ENCODE measurements at regions not wholly inside any gene's neighbourhood (a gene's known extent, or its start where the extent isn't known, plus 50 kb on each side); places are given as distances from the start of the nearest gene placed in this dataset.

DNA sequence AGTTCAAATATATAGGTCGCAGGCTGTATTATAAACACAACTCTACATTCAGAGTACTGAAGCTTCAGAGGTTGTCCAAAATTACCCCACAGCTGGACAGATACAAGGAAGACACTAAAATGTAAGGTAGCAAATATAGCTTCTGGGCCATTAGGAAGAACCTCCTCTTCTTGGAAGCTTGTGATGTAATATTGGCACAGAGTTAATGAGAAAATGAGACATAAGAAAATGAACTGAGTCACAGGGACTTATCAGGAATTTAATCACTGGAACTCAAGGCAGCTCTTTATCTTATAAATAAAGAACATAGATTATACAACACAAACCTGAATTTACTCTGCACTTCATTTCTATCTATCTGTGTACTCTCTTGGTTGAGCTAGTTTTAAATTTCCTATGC lies 344.7 kb downstream of the PCDH10 start:
- DNase-seq (ENCODE audit: low read depth in 3 of 3, low spot score in 2 of 3), result no peak

DNA sequence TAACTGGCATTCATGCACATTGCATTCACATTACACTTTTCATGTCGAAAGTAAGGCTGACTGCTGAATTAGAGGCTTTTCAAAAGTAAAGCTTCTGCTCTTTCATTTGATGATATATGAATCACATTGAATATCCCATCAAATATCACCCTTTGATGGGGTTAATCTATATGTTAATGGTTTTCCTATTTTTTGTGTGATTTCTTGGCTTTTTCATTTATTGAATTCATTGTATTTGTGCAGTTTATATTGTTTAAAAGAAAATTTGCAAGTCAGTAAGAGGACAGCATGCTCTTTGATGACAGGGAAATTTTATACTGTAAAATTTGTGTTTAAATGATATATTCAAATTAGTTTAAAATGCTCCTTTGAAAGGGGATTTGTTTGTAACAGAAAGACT lies 344.1 kb downstream of the PCDH10 start:
- no peak for DNase-seq (ENCODE audit: low read depth in 3 of 3, low spot score in 2 of 3)

DNA sequence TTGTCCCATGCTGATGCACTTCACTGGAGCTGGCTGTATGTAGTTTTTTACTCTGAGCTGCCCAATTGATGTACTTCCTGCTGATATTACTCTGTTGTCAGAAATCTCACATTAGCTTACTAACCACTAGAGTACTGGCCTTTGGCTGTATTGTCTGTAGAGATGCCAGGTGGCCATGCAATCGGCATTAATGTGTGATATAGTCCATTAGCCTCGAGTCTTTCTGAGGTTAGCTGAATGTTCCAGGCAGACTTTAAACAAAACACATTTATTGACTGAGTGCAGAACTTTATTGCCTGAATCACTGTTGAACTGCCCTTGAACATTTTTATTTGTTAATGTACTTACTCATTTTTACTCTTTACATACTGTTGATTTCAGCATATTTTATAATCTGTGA lies 335.2 kb downstream of the PCDH10 start:
- no peak for DNase-seq (ENCODE audit: low read depth in 3 of 3, low spot score in 2 of 3)

DNA sequence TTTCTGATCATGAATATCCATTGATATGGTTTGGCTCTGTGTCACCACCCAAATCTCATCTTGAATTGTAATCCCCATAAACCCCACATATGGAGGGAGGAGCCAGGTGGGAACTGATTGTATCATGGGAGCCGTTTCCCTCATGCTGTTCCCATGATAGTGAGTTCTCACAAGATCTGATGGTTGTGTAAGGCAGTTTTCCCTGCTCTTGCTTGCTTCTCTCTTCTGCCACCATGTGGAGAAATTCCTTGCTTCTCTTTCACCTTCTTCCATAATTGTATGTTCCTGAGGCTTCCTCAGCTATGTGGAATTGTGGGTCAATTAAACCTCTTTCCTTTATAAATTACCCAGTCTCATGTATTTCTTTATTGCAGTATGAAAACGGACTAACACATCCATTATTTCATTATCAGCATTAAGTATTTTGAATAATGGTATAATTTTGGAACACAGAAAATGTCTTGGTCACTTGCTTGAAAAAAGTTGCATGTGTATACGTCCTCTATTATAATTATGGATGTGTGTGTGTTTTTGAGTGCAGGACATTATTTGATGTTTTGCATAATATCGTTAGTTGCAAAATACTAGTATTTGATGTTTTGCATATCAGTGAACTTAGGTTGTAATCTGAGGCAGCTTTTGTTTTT lies 334.6 kb downstream of the PCDH10 start:
- no peak for DNase-seq (ENCODE audit: low read depth in 3 of 3, low spot score in 2 of 3)

DNA sequence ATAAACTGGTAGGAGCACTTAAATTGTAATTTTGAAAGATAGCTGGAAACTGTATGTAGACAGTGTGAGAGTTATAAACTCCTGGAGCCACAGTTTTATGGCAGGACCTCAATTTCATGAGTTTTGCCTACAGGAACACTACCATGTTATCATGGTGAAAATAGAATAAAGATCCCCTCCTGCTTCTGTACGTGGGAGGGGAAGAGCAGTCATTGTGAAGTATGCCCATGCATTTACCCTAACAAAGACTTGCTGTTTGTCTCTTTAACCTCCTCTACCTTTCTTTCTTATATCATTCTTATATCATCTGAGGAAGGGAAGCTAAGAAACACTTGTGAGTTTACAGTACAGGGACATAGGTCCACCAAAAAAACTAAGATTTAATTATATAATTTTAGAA lies 327.0 kb downstream of the PCDH10 start:
- no peak for DNase-seq (ENCODE audit: low read depth in 3 of 3, low spot score in 2 of 3)

DNA sequence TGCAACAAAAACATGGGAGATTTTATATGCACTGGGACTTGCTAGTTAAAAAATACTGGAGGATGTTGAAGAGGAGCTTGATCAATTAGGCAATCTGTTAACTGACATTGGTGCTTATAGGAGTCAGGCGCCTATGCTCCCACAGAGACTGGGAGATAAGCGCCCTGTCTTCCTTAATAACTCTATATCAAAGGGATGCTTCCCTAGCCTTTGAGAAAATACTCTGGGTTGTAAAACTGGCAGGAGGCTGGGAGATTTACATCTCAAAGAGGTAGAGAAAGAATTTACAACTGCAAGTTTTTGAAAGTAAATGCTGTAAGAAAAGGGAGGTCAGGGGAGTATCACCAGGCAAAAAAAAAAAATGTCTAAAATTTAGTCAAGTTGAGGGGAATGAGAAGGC lies 325.4 kb downstream of the PCDH10 start:
- DNase-seq (ENCODE audit: low read depth in 3 of 3, low spot score in 2 of 3), result no peak

DNA sequence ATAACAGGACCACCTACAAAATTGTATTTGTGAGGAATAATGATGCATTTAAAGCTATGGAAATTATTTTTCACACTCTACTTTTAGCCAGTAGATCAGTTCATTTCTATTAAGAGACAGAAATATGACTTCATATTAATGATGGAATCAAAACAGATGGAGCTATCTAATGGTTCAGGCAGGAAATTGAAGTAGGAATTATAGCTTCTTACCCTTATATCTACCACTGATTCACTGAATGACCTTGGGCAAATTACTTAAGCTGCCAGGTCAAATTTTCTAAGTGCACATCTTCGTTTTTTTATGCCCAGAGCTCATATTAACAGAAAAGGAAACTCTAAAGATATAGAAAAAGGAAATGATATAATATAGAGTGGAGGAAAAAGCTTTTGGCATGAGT lies 323.1 kb downstream of the PCDH10 start:
- DNase-seq (ENCODE audit: low read depth in 3 of 3, low spot score in 2 of 3), result no peak

DNA sequence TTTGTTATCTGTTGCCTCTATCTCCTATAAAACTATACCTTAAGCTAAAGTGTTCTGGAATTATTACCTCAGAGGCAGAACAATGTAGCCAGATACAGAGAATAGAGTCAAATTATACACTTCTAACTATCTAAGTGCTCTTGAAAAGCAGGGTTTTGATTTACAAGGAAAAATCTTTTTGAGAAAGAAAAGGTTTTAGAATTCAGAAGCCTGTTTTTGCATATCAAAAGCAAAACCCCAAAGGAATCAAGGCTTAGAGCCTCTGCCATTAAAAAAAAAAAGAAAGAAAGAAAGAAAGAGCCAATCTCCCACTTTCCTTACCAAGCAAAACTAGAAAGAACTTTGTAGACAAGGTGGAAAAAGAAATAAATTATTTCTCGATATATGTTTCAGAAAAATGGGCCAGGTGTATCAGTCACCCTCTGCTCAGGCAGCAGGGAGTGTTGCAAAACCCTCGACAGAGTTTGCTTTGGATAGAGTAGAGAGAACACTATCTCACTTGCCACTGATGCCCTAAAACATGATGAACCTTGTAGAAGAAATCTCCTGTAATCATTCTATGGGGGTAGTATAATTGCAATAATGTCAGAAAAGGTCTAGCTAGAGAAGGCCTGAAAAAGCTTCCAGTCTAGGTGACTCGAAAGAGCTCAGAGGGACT lies 318.3 kb downstream of the PCDH10 start:
- no peak for DNase-seq (ENCODE audit: low read depth in 3 of 3, low spot score in 2 of 3)

DNA sequence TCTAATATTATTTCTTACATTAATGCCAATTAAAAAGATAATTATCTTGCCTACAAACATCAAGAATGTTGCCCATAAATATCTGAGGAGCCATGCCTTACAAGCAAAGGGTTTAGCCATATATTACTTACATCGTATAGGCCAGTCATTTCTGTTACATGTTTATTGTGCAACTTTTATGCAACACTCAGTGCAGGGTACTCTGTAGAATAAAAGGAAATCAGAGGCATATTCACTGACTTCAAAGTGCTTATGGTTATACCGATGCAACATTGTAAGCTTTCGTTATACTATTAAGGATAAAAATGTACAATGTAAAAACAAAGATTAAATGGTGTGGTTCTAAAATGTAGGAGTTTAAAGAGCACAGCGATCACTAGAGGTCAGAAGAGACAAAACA lies 315.9 kb downstream of the PCDH10 start:
- no peak for DNase-seq (ENCODE audit: low read depth in 3 of 3, low spot score in 2 of 3)

DNA sequence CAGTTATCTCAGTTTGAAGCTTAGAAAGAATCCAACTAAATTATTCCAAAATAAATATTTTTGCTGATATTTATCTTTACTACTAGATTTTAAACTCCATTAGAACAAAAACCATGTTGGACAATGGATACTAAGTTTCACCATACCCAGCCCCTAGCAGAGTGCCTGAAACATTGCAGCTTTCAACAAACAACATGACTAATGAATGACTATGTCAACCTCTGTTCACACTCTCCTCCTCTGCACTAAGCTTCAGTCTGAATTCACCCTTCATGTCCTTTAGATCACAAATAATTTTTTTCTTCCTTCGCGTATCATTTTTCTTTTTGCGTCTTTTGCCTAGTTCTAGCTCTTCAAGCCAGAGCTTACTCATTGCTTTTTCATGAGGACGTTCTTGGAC lies 315.2 kb downstream of the PCDH10 start:
- no peak for DNase-seq (ENCODE audit: low read depth in 3 of 3, low spot score in 2 of 3)

DNA sequence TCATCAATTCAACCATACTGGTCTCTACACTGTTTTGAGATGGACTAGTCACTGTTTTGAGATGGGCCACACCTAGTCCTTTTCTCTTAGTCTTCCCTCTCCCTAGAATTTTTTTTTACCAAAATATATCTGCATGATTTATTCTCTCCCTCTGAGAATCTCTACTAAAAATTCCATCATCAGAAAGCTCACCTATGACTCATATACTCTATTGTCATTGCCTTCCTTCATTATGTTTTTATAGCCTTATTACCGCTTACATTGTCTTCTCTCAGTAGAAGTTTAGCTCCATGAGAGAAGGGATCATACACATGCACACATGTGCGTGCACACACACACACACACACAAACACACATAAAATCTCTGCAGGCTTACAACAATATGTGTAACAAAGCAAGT lies 303.6 kb downstream of the PCDH10 start:
- no peak for DNase-seq (ENCODE audit: low read depth in 3 of 3, low spot score in 2 of 3)

DNA sequence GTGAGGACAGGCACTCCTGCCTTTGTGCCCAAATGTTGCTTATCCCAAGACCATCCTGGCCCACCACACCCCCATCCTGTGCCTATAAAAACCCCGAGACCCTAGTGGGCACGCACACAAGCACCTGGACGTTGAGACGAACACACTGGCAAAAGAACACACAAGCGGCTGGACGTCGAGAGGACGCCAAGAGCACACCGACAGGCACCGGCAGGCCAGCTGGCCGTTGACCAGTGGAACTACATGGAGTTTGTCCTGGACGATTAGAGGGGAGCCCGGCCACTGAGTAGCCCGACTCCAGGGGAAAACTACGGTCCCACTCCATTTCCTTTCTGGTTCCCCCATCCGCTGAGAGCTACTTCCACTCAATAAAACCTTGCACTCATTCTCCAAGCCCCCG lies 301.7 kb downstream of the PCDH10 start:
- DNase-seq (ENCODE audit: low read depth in 3 of 3, low spot score in 2 of 3), result no peak

DNA sequence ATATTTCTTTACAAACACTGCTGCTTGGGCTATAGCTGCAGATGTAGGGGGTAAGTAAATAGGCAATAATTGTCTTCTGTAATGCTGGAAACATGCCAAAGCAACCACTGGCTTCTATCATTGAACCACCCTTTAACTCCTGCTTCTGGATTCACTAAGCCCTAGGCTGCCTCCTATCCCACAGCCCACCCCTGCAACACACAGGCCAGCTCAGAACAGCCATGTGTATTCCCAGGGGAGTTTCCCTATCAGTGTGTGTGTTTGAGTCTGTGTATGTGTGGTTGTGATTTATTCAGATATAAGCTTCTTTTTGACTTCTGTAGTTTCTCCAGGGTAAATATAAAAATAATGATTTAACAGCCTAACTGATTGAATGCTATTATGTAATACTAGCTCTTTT lies 291.3 kb downstream of the PCDH10 start:
- no peak for DNase-seq (ENCODE audit: low read depth in 3 of 3, low spot score in 2 of 3)

DNA sequence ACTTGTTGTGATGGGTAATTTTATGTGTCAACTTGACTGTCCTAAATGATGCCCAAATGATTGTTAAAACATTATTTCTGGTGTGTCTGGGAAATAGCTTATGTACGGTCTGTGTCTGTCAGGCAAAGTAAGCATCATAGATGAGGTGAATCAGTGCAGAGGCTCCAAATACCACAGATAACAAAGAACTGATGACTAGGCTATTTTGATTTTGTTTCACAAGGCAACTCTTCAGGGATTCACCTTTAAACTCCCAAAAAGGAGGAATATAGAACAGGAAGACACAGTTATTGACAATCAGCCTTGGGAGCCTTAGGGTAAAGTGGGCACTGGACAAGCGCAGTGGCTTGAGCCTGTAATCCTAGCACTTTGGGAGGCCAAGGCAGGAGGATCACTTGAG lies 290.7 kb downstream of the PCDH10 start:
- DNase-seq (ENCODE audit: low read depth in 3 of 3, low spot score in 2 of 3), result no peak

DNA sequence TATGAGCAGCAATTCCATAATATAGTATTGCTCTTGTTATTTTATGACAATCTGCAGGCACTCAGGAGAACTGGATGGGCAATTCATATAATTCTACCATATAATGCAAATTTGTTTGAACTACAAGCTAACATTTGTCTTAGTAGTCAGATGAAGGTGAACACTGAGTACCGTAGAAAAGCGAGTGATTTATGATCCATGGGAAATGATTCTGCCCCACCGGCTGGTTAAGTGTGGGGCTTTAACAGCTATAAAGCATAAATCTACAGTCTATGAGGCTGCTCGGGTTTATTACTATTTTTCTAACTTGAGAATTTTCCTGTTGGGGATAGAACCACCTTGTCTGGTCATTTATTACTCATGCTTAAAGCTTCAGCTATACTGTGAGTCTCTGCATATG lies 275.5 kb downstream of the PCDH10 start:
- no peak for DNase-seq (ENCODE audit: low read depth in 3 of 3, low spot score in 2 of 3)

DNA sequence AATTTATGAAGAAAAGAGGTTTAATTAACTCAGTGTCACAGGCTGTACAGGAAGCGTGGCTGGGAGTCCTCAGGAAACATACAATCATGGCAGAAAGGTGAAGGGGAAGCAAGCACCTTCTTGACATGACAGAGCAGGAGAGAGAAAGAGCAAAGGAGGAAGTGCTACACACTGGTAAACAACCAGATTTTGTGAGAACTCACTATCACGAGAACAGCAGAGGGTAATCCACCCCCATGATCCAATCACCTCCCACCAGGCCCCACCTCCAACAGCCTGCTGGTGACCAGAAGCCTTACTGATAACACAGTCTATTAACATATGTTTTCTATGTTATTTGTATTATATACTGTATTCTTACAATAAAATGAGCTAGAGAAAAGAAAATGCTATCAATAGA lies 254.8 kb downstream of the PCDH10 start:
- DNase-seq (ENCODE audit: low read depth in 3 of 3, low spot score in 2 of 3), result no peak

DNA sequence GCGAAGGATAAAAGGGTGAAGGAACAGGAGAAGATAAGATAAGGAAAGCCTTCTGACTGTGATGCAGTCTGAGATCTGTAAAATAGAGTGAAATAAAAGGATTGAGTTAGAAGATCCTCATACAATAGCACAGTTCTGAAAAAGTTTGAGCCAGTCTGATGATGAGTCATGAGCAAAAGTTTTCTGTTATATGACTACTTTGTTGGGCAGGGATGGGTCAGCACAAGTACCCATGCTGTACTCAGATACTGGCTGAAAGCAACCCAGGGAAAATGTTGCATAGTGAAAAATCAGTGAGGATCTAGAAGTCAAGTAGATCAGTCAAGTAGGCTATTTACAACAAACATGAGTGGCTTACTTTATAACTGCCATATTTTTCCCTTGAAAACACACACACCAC lies 253.5 kb downstream of the PCDH10 start:
- DNase-seq (ENCODE audit: low read depth in 3 of 3, low spot score in 2 of 3), result no peak

DNA sequence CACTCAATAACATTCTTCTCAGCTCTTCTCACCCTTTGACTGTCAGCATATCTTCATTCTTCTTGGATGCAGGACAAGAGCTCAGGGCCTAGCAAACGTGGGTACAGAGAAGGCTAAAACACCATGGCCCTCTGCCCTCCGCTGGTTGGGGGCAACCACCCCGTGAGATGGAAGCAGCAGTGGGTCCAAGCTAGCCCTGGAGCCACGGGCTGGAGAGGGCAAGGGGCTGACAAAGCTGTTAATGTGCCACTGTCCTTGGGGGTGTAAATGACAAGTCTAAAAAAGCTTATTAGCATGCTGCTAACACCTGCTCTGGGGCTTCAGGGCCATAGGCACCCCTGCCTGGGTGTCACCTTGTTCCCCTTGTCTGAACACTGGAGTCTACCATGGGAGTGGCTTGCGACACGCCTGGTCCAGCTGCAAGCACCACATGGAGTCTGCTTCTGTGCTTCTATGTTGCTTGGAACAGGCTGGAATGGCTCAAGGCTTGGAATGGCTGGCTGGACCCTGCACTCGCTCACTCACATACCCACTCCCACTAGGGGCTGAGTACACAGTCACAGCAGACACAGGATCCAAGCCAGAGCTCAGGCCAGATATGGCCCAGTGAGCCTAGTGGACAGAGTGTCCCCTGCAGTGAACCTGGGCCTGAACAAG lies 246.0 kb downstream of the PCDH10 start:
- DNase-seq (ENCODE audit: low read depth in 3 of 3, low spot score in 2 of 3), result no peak

DNA sequence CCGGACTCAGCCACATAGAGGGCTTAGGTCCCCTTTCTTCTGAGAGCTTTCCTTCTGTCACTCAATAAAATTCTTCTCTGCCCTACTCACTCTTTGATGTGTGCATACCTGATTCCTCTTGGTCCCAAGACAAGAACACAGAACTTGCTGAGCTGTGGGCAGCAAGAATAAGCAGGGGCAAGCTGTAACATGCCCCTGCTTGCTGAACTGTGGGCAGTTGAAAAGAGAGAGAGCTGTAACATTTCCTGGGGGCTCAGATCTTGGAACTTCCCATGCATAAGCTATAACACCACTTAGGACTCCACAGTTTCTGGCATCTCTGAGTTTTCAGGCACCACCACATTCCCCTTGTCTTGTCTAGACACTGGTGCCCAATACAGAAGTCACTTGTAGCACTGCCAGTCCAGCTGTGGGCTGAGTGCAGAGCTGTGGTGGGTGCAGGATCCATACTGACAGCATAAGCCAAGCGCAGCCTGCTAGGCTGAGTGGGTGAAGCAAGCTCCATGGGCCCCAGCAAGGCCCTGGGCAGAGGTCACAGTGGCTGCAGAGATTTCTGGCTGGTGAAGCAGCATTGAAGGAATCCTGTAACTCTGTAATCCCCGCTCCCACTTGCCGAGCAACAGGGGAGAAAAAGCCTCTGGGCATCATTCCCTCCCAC lies 241.2 kb downstream of the PCDH10 start:
- DNase-seq (ENCODE audit: low read depth in 3 of 3, low spot score in 2 of 3), result no peak

DNA sequence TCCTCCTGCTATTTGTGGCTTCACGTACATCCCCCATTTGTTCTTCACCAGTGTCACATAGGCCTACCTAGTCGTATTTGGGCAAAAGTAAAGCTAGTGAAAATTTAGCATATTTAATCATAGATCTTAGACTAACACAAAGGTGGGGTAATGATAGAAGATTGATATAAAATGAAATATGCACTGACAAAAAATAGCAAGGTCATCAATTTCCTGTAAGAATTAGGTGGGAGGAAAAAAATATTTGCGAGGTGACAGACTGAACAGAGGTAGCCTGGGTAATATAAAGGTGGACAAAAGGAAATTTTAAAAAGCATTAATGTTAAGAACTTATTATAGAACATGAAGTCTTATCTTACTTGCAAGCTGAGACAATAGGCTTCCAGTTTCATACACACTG lies 239.9 kb downstream of the PCDH10 start:
- DNase-seq (ENCODE audit: low read depth in 3 of 3, low spot score in 2 of 3), result no peak

DNA sequence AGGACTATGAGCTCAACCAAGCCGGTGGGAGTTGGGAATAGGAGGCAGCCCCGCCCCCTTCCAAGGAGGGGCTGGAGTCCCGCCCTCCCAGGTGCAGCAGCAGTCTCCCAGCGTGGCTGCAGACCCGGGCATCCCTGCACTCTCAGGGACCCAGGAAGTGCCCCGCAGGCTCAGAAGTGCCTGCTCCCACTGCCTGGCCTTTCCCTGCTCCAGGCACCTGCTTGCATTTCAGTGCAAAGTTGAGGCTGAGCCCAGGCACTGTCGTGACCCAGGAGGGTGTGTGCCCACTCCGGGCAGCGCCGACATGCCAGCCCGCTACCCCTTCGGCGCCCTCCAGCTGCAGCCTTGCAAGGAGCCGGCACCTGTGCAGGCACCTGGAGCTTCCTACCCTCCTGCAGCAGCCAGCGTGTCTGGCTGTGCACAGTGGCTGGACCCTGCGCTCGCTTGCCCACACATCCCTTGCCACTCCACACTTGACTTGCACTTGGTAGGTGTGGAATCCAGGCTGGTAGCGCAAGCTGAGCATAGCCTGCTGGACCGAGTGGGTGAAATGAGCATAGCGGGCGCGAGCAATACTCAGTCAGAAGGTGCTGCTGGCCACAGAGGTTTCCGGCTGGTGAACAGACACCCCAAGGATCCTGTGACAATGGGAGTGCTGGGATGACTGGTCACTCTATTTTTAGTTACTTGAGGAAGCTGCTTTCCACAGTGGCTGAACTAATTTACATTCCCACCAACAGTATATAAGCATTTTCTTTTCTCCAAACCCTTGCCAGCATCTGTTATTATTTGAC lies 236.3 kb downstream of the PCDH10 start:
- DNase-seq (ENCODE audit: low read depth in 3 of 3, low spot score in 2 of 3), result no peak

Data from right renal cortex interstitium (tissue), 3 donors.